BE2C (cell line): ENCODE measurements at regions not wholly inside any gene's neighbourhood (a gene's known extent, or its start where the extent isn't known, plus 50 kb on each side); places are given as distances from the start of the nearest gene placed in this dataset.
"Not testable (repeated sequence)": the region's sequence is repeated elsewhere in the genome, so short reads cannot be mapped to it uniquely, and the experiment has no call there.

Experiments used
- DNase-seq: peaks from one replicate; pipeline ENCODE4 v3.0.0-alpha.2; 2020
- H3K27me3 ChIP-seq: fragments of 250-450 bp; sonication (Bioruptor Pico); 2 replicates; pipeline ENCODE4 v1.5.1; 2020; ENCODE audit warnings: mild to moderate bottlenecking
- H3K36me3 ChIP-seq: fragments of 250-450 bp; sonication (Bioruptor Pico); 2 replicates; pipeline ENCODE4 v1.5.1; 2020; ENCODE audit warnings: mild to moderate bottlenecking
- H3K4me1 ChIP-seq: fragments of 250-450 bp; sonication (Bioruptor Pico); 2 replicates; pipeline ENCODE4 v1.5.1; 2020
- H3K4me3 ChIP-seq: 2 replicates; pipeline ENCODE4 v1.5.1; 2011; ENCODE audit warnings: low read depth, low read length
- H3K9me3 ChIP-seq: fragments of 250-450 bp; sonication (Bioruptor Pico); 2 replicates; pipeline ENCODE4 v1.5.1; 2020
- CTCF ChIP-seq: IDR thresholded peaks from 2 replicates; pipeline ENCODE4 v1.5.1; 2012; ENCODE audit warnings: mild to moderate bottlenecking, low read depth, low read length

GRCh38 chr3:182027366-182027765 lies 315.6 kb downstream of the SOX2 start:
- Histone ChIP-seq H3K4me1 (no peaks in the 10 kb centered on the region), H3K36me3 (no peaks in the 10 kb centered on the region), H3K27me3 (0 out of 2 replicates have a peak, but pooled peaks cover 3% of the 10 kb centered on the region), H3K9me3 (no peaks in the 10 kb centered on the region), H3K4me3 (no peak overlapping the region)
- DNase-seq: no peak
- TF ChIP-seq CTCF: no peak

GRCh38 chr3:182028081-182028480 lies 316.4 kb downstream of the SOX2 start:
- no peak for DNase-seq
- TF ChIP-seq CTCF: no peak
- Histone ChIP-seq H3K27me3 (0 out of 2 replicates have a peak, but pooled peaks cover 3% of the 10 kb centered on the region), H3K36me3 (no peaks in the 10 kb centered on the region), H3K4me1 (no peaks in the 10 kb centered on the region), H3K9me3 (no peaks in the 10 kb centered on the region), H3K4me3 (no peak overlapping the region)

- H3K36me3 ChIP-seq, H3K4me3 ChIP-seq, H3K9me3 ChIP-seq, H3K27me3 ChIP-seq, DNase-seq, H3K4me1 ChIP-seq: not testable (repeated sequence)
Measured at GRCh38 chr3:182034231-182034630, 322.5 kb downstream of the SOX2 start.

- TF ChIP-seq CTCF: no peak
- Histone ChIP-seq H3K27me3 (0 out of 2 replicates have a peak, but pooled peaks cover 3% of the 10 kb centered on the region), H3K9me3 (no peaks in the 10 kb centered on the region), H3K4me1 (no peaks in the 10 kb centered on the region), H3K4me3 (no peak overlapping the region), H3K36me3 (no peaks in the 10 kb centered on the region)
- DNase-seq: no peak
Measured at GRCh38 chr3:182035324-182035723, 323.6 kb downstream of the SOX2 start.

- Histone ChIP-seq H3K9me3 (no peaks in the 10 kb centered on the region), H3K4me1 (no peaks in the 10 kb centered on the region), H3K4me3 (no peak overlapping the region), H3K36me3 (no peaks in the 10 kb centered on the region), H3K27me3 (no peaks in the 10 kb centered on the region)
- TF ChIP-seq CTCF: no peak
- DNase-seq: no peak
Measured at GRCh38 chr3:182036382-182036781, 324.7 kb downstream of the SOX2 start.

GRCh38 chr3:182041668-182042291 lies 330.1 kb downstream of the SOX2 start:
- no peaks in the 10 kb centered on the region for H3K9me3 ChIP-seq
- no peaks in the 10 kb centered on the region for H3K4me1 ChIP-seq
- no peaks in the 10 kb centered on the region for H3K36me3 ChIP-seq
- DNase-seq: no peak
- no peak for TF ChIP-seq CTCF
- no peaks in the 10 kb centered on the region for H3K27me3 ChIP-seq
- no peak overlapping the region for H3K4me3 ChIP-seq
